MCF 10A (cell line): ENCODE measurements at regions not wholly inside any gene's neighbourhood (a gene's known extent, or its start where the extent isn't known, plus 50 kb on each side); places are given as distances from the start of the nearest gene placed in this dataset.

Experiments
- BruUV-seq: library from RNA; stranded (reverse); fragments of 400-500 nt; replicated peaks from 2 replicates; lab custom pipeline; 2021; lab: Mats Ljungman, UMichigan
- CTCF ChIA-PET: fragments of 300-600 bp; sonication (Branson Sonifier 250); formaldehyde crosslinking; extraction: SDS; loops from one replicate; lab custom pipeline; 2021; ENCODE audit warnings: antibody characterized with exemption, inconsistent platforms; lab: Yijun Ruan, JAX
- POLR2A ChIA-PET: fragments of 300-600, 350-650 bp; sonication (Branson Sonifier 250); formaldehyde crosslinking; extraction: SDS; loops from one replicate; lab custom pipeline; 2020; ENCODE audit warnings: antibody characterized with exemption, inconsistent platforms; lab: Yijun Ruan, JAX
- DNase-seq: peaks from one replicate; pipeline ENCODE4 v3.0.0-alpha.2; 2018; ENCODE audit not compliant: unreplicated experiment
- H3K27ac Mint-ChIP-seq: one replicate; pipeline ENCODE4 v1.8.0; 2022; ENCODE audit warnings: mild to moderate bottlenecking, low read depth, mixed read lengths; ENCODE audit not compliant: unreplicated experiment
- H3K27me3 Mint-ChIP-seq: one replicate; pipeline ENCODE4 v1.8.0; 2022; ENCODE audit warnings: mixed read lengths; ENCODE audit not compliant: insufficient read depth, unreplicated experiment
- H3K36me3 Mint-ChIP-seq: one replicate; pipeline ENCODE4 v1.8.0; 2022; ENCODE audit warnings: mild to moderate bottlenecking, moderate library complexity, mixed read lengths; ENCODE audit not compliant: insufficient read depth, unreplicated experiment
- H3K4me1 Mint-ChIP-seq: one replicate; pipeline ENCODE4 v1.8.0; 2022; ENCODE audit warnings: mixed read lengths; ENCODE audit not compliant: insufficient read depth, unreplicated experiment
- H3K4me3 Mint-ChIP-seq: one replicate; pipeline ENCODE4 v1.8.0; 2022; ENCODE audit warnings: mild to moderate bottlenecking, moderate library complexity, mixed read lengths; ENCODE audit not compliant: unreplicated experiment
- H3K9me3 Mint-ChIP-seq: one replicate; pipeline ENCODE4 v1.8.0; 2022; ENCODE audit warnings: mixed read lengths; ENCODE audit not compliant: unreplicated experiment
- intact Hi-C: fragments of 100-400 bp; cut with micrococcal nuclease; formaldehyde crosslinking; loops from 2 replicates; pipeline ENCODE4 v1.14.1; 2022
- TF ChIP-seq, protein P1 (sequence below): fragments of 200-600 bp; IDR thresholded peaks from one replicate; pipeline ENCODE4 v1.8.0; 2022; ENCODE audit warnings: antibody characterized with exemption, mild to moderate bottlenecking; ENCODE audit not compliant: unreplicated experiment

DNA sequence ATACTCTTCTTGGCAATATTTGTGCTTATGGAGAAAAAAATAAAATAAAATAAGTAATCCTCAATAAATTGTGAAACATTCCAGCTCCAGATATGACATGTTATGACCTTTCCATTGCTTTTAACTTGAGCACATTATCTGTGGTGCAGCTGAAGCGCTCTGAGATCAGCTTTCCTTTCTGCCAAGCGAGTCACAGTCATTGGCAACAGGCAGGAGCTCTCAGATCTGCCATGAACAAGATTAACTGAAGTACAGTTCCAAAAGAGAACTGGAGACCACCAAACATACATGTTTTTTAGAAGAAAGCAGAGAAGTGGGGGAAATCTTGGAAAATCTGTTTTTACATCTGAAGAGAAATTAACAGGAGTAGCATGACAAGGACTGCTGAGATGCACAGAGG, 89.2 kb upstream of the DSCAM start:
- H3K4me3 Mint-ChIP-seq: peak overlapping the region; percentile 42
- TF ChIP-seq, protein P1, sequence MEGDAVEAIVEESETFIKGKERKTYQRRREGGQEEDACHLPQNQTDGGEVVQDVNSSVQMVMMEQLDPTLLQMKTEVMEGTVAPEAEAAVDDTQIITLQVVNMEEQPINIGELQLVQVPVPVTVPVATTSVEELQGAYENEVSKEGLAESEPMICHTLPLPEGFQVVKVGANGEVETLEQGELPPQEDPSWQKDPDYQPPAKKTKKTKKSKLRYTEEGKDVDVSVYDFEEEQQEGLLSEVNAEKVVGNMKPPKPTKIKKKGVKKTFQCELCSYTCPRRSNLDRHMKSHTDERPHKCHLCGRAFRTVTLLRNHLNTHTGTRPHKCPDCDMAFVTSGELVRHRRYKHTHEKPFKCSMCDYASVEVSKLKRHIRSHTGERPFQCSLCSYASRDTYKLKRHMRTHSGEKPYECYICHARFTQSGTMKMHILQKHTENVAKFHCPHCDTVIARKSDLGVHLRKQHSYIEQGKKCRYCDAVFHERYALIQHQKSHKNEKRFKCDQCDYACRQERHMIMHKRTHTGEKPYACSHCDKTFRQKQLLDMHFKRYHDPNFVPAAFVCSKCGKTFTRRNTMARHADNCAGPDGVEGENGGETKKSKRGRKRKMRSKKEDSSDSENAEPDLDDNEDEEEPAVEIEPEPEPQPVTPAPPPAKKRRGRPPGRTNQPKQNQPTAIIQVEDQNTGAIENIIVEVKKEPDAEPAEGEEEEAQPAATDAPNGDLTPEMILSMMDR: no peak
- CTCF ChIA-PET: interaction anchor here (0.5 to 1.4 kb wide), 5 partner anchors 10 to 635 kb away, joined by 3 to 4 read pairs (median 3); no protein-coding TSS in a partner anchor
- H3K27ac Mint-ChIP-seq: peak overlapping the region; percentile 80
- intact Hi-C loops: no loop called here
- no TSS peak for BruUV-seq
- H3K36me3 Mint-ChIP-seq: no peaks in the 10 kb centered on the region
- DNase-seq: peak; percentile 9
- peaks cover 26% of the 10 kb centered on the region for H3K4me1 Mint-ChIP-seq
- H3K27me3 Mint-ChIP-seq: no peaks in the 10 kb centered on the region
- POLR2A ChIA-PET: interaction anchor here (0.9 to 1.3 kb wide), 3 partner anchors 32 to 49 kb away, joined by 3 read pairs; no protein-coding TSS in a partner anchor
- H3K9me3 Mint-ChIP-seq: peaks cover 20% of the 10 kb centered on the region

DNA sequence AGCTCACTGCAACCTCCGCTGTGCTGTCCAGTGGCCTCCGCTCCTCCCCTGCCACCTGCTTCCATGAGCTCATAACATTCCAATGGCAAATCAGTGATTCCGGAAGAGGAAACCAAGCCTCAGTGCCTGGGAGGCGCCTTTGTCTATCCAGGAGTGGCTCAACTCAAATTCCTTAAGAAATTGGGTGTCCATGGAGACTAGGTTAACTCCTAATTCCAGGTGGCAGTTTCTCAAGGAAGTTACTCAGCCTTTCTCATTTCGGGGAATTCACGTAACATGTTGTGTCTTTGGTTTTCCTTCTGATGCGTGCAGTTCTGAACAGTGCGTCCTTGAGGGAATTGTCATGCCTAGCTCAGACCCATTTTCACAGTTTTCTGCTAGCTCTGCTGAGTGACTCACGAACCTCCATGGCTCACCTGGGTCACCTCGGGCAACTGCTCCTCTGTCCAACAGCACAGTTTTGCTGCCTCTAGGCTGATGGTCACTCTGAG, 89.9 kb upstream of the DSCAM start:
- H3K4me1 Mint-ChIP-seq: peaks cover 26% of the 10 kb centered on the region
- DNase-seq: peak; percentile 72
- peak overlapping the region; percentile 42 for H3K4me3 Mint-ChIP-seq
- H3K36me3 Mint-ChIP-seq: no peaks in the 10 kb centered on the region
- TF ChIP-seq, protein P1: no peak
- POLR2A ChIA-PET: interaction anchor here (0.9 to 1.3 kb wide), 3 partner anchors 32 to 91 kb away, joined by 3 read pairs; no protein-coding TSS in a partner anchor
- H3K27me3 Mint-ChIP-seq: no peaks in the 10 kb centered on the region
- peaks cover 13% of the 10 kb centered on the region for H3K9me3 Mint-ChIP-seq
- no TSS peak for BruUV-seq
- CTCF ChIA-PET: interaction anchor here (1.0 kb wide), 1 partner anchor 186 kb away, joined by 3 read pairs; no protein-coding TSS in a partner anchor
- intact Hi-C loops: no loop called here
- H3K27ac Mint-ChIP-seq: peak overlapping the region; percentile 80

DNA sequence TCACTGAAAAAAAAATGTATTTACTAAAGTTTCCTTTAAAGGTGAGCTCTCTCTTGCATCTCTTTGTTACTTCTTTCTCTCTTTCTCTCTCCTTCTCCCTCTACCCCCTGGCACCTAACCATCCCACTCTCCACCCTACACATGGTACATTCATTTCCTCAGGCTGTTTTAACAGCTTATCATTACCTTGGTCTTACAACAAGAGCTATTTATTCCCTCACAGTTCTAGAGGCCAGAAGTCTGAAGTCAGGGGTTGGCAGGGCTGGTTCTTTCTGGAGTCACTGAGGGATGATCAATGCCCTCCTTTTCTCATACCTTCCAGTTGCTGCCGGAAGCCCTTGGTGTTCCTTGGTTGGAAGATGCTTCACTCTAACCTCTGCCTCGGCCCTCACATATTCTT, 91.1 kb upstream of the DSCAM start:
- H3K36me3 Mint-ChIP-seq: no peaks in the 10 kb centered on the region
- TF ChIP-seq, protein P1: no peak
- peaks cover 17% of the 10 kb centered on the region for H3K9me3 Mint-ChIP-seq
- intact Hi-C loops: no loop called here
- ChIA-PET POLR2A (interaction anchor here (0.5 to 1.2 kb wide), 3 partner anchors 43 to 357 kb away, joined by 3 read pairs; no protein-coding TSS in a partner anchor), CTCF (no interaction called here)
- no peak for DNase-seq
- H3K4me3 Mint-ChIP-seq: no peak overlapping the region
- no peaks in the 10 kb centered on the region for H3K27me3 Mint-ChIP-seq
- no peak overlapping the region for H3K27ac Mint-ChIP-seq
- no TSS peak for BruUV-seq
- H3K4me1 Mint-ChIP-seq: peaks cover 32% of the 10 kb centered on the region

DNA sequence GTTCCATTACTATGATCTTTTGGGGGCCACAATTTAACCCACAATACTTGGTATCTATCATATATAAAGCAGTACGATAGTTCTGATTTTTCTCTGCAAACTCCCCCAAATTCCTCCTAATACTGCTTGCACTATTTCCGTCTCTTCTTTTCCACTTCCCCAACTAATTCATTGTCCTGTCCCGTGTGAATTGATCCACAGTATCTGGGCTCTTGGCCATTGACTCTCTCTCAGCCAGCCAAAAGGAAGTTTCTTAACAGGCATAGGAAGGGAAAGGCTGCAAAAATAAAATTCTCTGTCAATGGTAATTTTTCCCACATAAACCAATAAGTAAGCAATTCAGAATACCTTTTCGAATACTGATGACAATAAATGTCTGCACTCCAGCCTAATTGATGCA, 91.7 kb upstream of the DSCAM start:
- intact Hi-C loops: no loop called here
- Mint-ChIP-seq H3K36me3 (no peaks in the 10 kb centered on the region), H3K27me3 (no peaks in the 10 kb centered on the region), H3K27ac (no peak overlapping the region), H3K4me1 (peaks cover 32% of the 10 kb centered on the region), H3K4me3 (no peak overlapping the region), H3K9me3 (peaks cover 17% of the 10 kb centered on the region)
- BruUV-seq: no TSS peak
- no peak for DNase-seq
- ChIA-PET CTCF (no interaction called here), POLR2A (interaction anchor here (0.5 to 0.7 kb wide), 2 partner anchors 43 to 357 kb away, joined by 3 read pairs; no protein-coding TSS in a partner anchor)
- TF ChIP-seq, protein P1: no peak
